NCI-H2171 treated with DMSO at 0.1 percent for 48 hours (cell line): ENCODE measurements at regions not wholly inside any gene's neighbourhood (a gene's known extent, or its start where the extent isn't known, plus 50 kb on each side); places are given as distances from the start of the nearest gene placed in this dataset.

Experiments
- DNase-seq: peaks from one replicate; lab custom pipeline; 2025; lab: John Stamatoyannopoulos, UW

GRCh38 chr13:27673911-27674310 lies 52.2 kb downstream of the POLR1D start:
- DNase-seq, result no peak

- DNase-seq, result no peak
Measured at GRCh38 chr13:27678306-27679040, 56.8 kb downstream of the POLR1D start.

GRCh38 chr13:27679396-27679795 lies 57.7 kb downstream of the POLR1D start:
- DNase-seq, result no peak

- DNase-seq, result no peak
Measured at GRCh38 chr13:27679896-27680295, 58.2 kb downstream of the POLR1D start.

GRCh38 chr13:27680465-27680864 lies 58.8 kb downstream of the POLR1D start:
- no peak for DNase-seq

- no peak for DNase-seq
Measured at GRCh38 chr13:27691207-27691606, 69.5 kb downstream of the POLR1D start.

GRCh38 chr13:27696731-27697130 lies 75.0 kb downstream of the POLR1D start:
- DNase-seq, result no peak

- DNase-seq, result no peak
Measured at GRCh38 chr13:27699952-27700351, 78.3 kb downstream of the POLR1D start.

GRCh38 chr13:27704681-27705080 lies 83.0 kb downstream of the POLR1D start:
- no peak for DNase-seq

GRCh38 chr13:27708325-27708724 lies 84.0 kb upstream of the GSX1 start:
- DNase-seq, result peak; percentile 2

- no peak for DNase-seq
Measured at GRCh38 chr13:27709779-27710178, 82.5 kb upstream of the GSX1 start.

GRCh38 chr13:27712421-27712820 lies 79.9 kb upstream of the GSX1 start:
- no peak for DNase-seq

GRCh38 chr13:27713767-27714166 lies 78.5 kb upstream of the GSX1 start:
- DNase-seq, result no peak

GRCh38 chr13:27721681-27722080 lies 70.6 kb upstream of the GSX1 start:
- no peak for DNase-seq

GRCh38 chr13:27728271-27728670 lies 64.0 kb upstream of the GSX1 start:
- no peak for DNase-seq

- no peak for DNase-seq
Measured at GRCh38 chr13:27730191-27730590, 62.1 kb upstream of the GSX1 start.
